Stomach smooth muscle (tissue), 2 donors: ENCODE measurements at regions not wholly inside any gene's neighbourhood (a gene's known extent, or its start where the extent isn't known, plus 50 kb on each side); places are given as distances from the start of the nearest gene placed in this dataset.

Experiments used
- H3K27ac ChIP-seq: one replicate; pipeline ENCODE4 v1.7.0; 2013; ENCODE audit warnings: mild to moderate bottlenecking, low read length, inconsistent platforms
- H3K27me3 ChIP-seq, 2 donors: one replicate each; pipeline ENCODE4 v1.7.0; 2013; ENCODE audit warnings: low read length in 2 of 2; ENCODE audit not compliant: insufficient read depth in 2 of 2, control insufficient read depth in 1 of 2
- H3K36me3 ChIP-seq, 2 donors: one replicate each; pipeline ENCODE4 v1.7.0; 2013; ENCODE audit warnings: low read length in 2 of 2; ENCODE audit not compliant: control insufficient read depth in 2 of 2, insufficient read depth in 2 of 2
- H3K4me1 ChIP-seq: one replicate; pipeline ENCODE4 v1.7.0; 2013; ENCODE audit warnings: low read length; ENCODE audit not compliant: control insufficient read depth, insufficient read depth
- H3K4me3 ChIP-seq, 2 donors: one replicate each; pipeline ENCODE4 v1.7.0; 2013; ENCODE audit warnings: low read length in 2 of 2
- H3K9ac ChIP-seq, 2 donors: one replicate each; pipeline ENCODE4 v1.7.0; 2013; ENCODE audit warnings: low read length in 2 of 2, mild to moderate bottlenecking in 1 of 2
- H3K9me3 ChIP-seq, 2 donors: one replicate each; pipeline ENCODE4 v1.7.0; 2013; ENCODE audit warnings: low read length in 2 of 2; ENCODE audit not compliant: control insufficient read depth in 2 of 2
- donor health status: healthy.
- donor health status: Pancreatic carcinoma.

DNA sequence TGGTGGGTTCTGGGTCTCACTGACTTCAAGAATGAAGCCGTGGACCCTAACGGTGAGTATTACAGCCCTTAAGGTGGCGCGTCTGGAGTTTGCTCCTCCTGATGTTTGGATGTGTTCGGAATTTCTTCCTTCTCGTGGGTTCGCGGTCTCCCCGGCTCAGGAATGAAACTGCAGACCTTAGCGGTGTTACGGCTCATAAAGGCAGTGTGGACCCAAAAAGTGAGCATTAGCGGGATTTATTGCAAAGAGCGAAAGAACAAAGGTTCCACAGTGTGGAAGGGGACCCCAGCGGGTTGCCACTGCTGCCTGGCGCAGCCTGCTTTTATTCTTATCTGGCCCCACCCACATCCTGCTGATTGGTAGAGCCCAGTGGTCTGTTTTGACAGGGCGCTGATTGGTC is 420.5 kb upstream of the BCHE start:
- H3K27ac ChIP-seq: no peak overlapping the region
- H3K36me3 ChIP-seq: no peaks in the 10 kb centered on the region
- H3K4me3 ChIP-seq: no peak overlapping the region
- H3K4me1 ChIP-seq: no peaks in the 10 kb centered on the region
- no peaks in the 10 kb centered on the region for H3K27me3 ChIP-seq
- H3K9me3 ChIP-seq: peaks cover 0 to 4% of the 10 kb centered on the region in 2 donors
- no peak overlapping the region for H3K9ac ChIP-seq

DNA sequence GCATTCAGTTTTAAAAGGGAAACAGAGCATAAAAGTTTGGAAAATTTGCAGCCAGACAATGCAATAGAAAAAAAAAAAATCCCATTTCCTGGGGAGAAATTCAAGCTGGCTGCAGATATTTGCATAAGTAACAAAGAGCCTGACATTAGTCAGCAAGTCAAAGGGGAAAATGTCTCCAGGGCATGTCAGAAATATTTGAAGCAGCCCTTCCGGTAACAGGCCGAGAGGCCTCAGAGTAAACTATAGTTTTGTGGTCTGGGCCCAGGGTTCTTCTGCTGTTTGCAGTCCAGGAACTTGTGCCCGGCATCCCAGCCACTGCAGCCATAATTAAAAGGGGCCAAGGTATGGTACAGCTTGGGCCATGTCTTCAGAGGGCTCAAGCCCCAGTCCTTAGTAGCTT is 411.6 kb upstream of the BCHE start:
- Histone ChIP-seq H3K9ac (no peak overlapping the region), H3K36me3 (no peaks in the 10 kb centered on the region), H3K9me3 (no peaks in the 10 kb centered on the region), H3K27me3 (no peaks in the 10 kb centered on the region), H3K4me1 (no peaks in the 10 kb centered on the region), H3K27ac (no peak overlapping the region), H3K4me3 (no peak overlapping the region)

GRCh38 chr3:166243511-166243910 is 406.3 kb upstream of the BCHE start:
- H3K27me3 ChIP-seq: no peaks in the 10 kb centered on the region
- no peaks in the 10 kb centered on the region for H3K36me3 ChIP-seq
- H3K9me3 ChIP-seq: no peaks in the 10 kb centered on the region
- H3K4me1 ChIP-seq: no peaks in the 10 kb centered on the region
- no peak overlapping the region for H3K27ac ChIP-seq
- no peak overlapping the region for H3K4me3 ChIP-seq
- H3K9ac ChIP-seq: no peak overlapping the region

DNA sequence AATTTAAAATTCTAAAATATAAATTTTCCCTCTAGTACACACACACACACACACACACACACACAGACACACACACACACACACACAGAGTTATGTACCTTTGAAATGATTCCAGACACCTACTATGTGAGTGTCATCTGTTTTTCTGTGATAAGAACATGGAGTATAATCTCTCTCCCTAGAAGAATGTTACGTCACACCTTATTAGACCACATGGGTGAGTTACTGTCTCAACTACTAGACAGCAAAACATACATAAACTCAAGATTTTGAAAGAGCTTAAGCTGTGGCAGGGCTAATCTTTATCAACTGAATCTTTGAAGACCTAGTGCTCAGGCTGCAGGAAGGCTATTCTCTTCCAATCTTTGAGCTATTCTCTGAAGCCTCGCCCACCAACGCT is 385.9 kb upstream of the BCHE start:
- Histone ChIP-seq H3K4me3 (no peak overlapping the region), H3K9me3 (no peaks in the 10 kb centered on the region), H3K36me3 (no peaks in the 10 kb centered on the region)

DNA sequence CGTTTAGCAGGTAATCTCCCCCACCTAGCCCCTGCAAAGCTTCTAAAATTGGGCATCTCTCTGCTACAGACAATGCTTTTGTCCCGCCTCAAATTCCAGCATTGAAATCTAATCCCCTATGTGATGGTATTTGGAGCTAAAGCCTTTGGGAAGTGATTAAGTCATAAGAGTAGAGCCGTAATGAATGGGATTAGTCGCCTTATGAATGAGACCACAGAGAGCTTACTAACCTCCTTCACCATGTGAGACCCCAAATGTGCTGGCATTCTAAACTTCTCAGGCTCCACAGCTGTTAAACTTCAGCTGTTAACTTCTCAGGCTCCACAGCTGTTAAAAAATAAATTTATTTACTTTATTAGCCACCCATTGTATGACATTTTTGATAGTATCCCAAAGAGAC is 374.2 kb upstream of the BCHE start:
- Histone ChIP-seq H3K9ac (no peak overlapping the region), H3K27ac (no peak overlapping the region), H3K4me3 (no peak overlapping the region), H3K9me3 (no peaks in the 10 kb centered on the region), H3K4me1 (no peaks in the 10 kb centered on the region), H3K27me3 (no peaks in the 10 kb centered on the region), H3K36me3 (no peaks in the 10 kb centered on the region)

More for the DNA sequence above, 385.9 kb upstream of the BCHE start:
- Histone ChIP-seq H3K9ac (no peak overlapping the region), H3K27me3 (no peaks in the 10 kb centered on the region), H3K27ac (no peak overlapping the region), H3K4me1 (no peaks in the 10 kb centered on the region)

GRCh38 chr3:166209701-166210100 is 372.5 kb upstream of the BCHE start:
- no peaks in the 10 kb centered on the region for H3K4me1 ChIP-seq
- H3K27me3 ChIP-seq: no peaks in the 10 kb centered on the region
- H3K9ac ChIP-seq: no peak overlapping the region
- H3K27ac ChIP-seq: no peak overlapping the region
- H3K36me3 ChIP-seq: no peaks in the 10 kb centered on the region
- no peaks in the 10 kb centered on the region for H3K9me3 ChIP-seq
- H3K4me3 ChIP-seq: no peak overlapping the region

DNA sequence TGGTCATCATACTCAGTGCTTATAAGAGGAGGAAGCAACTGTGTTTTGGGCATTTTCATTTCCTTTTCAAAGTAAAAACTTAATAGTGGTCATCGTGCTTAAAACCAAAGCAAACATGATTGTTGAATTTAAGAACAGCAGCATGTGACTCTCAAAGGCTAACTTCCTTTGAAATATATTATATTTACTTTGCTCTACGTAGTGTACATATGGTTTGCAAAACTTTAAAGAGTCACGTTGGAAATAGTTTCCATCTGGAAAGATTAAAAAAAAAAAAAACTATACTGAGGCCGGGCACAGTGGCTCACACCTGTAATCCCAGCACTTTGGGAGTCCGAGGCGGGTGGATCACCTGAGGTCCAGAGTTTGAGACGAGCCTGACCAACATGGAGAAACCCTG is 367.9 kb upstream of the BCHE start:
- Histone ChIP-seq H3K27ac (no peak overlapping the region), H3K9ac (no peak overlapping the region), H3K9me3 (no peaks in the 10 kb centered on the region), H3K4me1 (no peaks in the 10 kb centered on the region), H3K4me3 (no peak overlapping the region), H3K27me3 (no peaks in the 10 kb centered on the region), H3K36me3 (no peaks in the 10 kb centered on the region)

GRCh38 chr3:166201476-166201875 is 364.3 kb upstream of the BCHE start:
- Histone ChIP-seq H3K27ac (no peak overlapping the region), H3K36me3 (no peaks in the 10 kb centered on the region), H3K9me3 (no peaks in the 10 kb centered on the region), H3K9ac (no peak overlapping the region), H3K27me3 (no peaks in the 10 kb centered on the region), H3K4me3 (no peak overlapping the region), H3K4me1 (no peaks in the 10 kb centered on the region)

DNA sequence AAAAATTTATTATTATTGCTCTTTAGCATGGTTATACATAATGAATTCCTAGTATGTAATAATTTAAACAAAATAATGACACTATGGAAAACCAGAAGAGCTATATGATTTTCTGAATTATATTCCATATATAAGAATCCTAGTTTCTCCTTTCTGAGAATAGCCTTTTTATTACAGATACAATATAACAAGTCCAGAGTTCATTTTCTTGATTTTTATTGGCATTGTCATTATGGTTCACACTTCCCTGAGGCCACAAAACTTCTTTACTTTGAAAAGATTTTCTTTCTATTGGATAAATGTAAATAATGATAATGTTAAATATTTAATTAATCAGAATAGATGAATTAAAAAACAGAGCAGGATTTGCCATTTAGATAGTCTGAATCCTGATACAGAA is 362.3 kb upstream of the BCHE start:
- H3K27ac ChIP-seq: no peak overlapping the region
- no peaks in the 10 kb centered on the region for H3K36me3 ChIP-seq
- no peaks in the 10 kb centered on the region for H3K4me1 ChIP-seq
- no peaks in the 10 kb centered on the region for H3K9me3 ChIP-seq
- H3K27me3 ChIP-seq: no peaks in the 10 kb centered on the region
- H3K9ac ChIP-seq: no peak overlapping the region
- no peak overlapping the region for H3K4me3 ChIP-seq

DNA sequence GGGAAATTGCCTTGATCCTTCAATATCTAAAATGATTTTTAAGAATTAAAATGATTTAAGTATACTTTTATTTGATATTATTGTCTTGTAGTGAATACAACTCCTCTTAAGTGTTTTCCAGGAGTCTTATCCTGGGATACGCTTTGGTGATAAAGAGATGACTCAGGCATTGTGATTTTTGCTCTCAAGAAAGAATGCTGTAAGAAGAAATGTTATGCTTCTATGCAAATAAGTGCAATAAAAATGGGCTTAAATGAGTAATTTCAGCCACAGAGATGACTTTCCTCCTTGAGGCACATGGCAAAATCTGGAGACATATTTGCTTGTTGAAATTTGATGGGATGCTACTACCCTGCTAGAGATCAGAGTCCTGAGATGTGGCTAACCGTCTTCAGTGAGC is 358.6 kb upstream of the BCHE start:
- Histone ChIP-seq H3K9me3 (no peaks in the 10 kb centered on the region), H3K9ac (no peak overlapping the region), H3K4me3 (no peak overlapping the region), H3K36me3 (no peaks in the 10 kb centered on the region), H3K4me1 (no peaks in the 10 kb centered on the region), H3K27me3 (no peaks in the 10 kb centered on the region), H3K27ac (no peak overlapping the region)

DNA sequence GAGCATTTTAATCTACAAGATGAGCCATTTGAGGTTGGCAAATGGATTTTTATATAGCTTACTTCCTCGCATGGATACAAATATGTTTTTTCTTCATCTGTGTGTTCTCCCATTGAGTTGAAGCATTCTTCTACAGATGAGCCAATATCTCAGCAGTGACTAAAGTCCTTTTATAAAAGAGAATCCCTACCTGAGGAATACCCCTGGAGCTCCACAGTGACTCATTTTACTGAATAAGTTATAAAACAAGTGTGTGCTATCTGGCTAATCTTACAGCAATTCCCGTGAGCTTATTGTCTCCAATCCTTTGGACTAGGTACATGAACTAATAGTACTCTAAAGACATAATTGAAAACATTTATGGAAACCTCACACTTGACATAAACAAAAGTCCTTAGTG is 354.2 kb upstream of the BCHE start:
- Histone ChIP-seq H3K36me3 (no peaks in the 10 kb centered on the region), H3K4me1 (no peaks in the 10 kb centered on the region), H3K9ac (no peak overlapping the region), H3K27ac (no peak overlapping the region), H3K27me3 (no peaks in the 10 kb centered on the region), H3K4me3 (no peak overlapping the region), H3K9me3 (no peaks in the 10 kb centered on the region)

GRCh38 chr3:166190360-166190759 is 353.1 kb upstream of the BCHE start:
- Histone ChIP-seq H3K27me3 (no peaks in the 10 kb centered on the region), H3K9me3 (no peaks in the 10 kb centered on the region), H3K9ac (no peak overlapping the region), H3K4me1 (no peaks in the 10 kb centered on the region), H3K4me3 (no peak overlapping the region), H3K36me3 (no peaks in the 10 kb centered on the region), H3K27ac (no peak overlapping the region)
